Neural progenitor cell (in vitro differentiated cells): ENCODE measurements at regions not wholly inside any gene's neighbourhood (a gene's known extent, or its start where the extent isn't known, plus 50 kb on each side); places are given as distances from the start of the nearest gene placed in this dataset.

Experiments used
- DNase-seq: peaks from one replicate; pipeline ENCODE4 v3.0.0-alpha.2; 2016; ENCODE audit warnings: low spot score
- H2AFZ ChIP-seq: fragments of 200-600 bp; sonication (generic); replicated peaks from 2 replicates; pipeline ENCODE4 v1.6.1; 2016; ENCODE audit warnings: antibody characterized with exemption
- H3F3A ChIP-seq: fragments of 200-600 bp; sonication (generic); 2 replicates; pipeline ENCODE4 v1.6.1; 2016; ENCODE audit warnings: antibody characterized with exemption, low read depth
- H3K27ac ChIP-seq: fragments of 200-600 bp; sonication (generic); 2 replicates; pipeline ENCODE4 v1.5.1; 2016; ENCODE audit warnings: mild to moderate bottlenecking
- H3K27me3 ChIP-seq: fragments of 200-600 bp; sonication (generic); 2 replicates; pipeline ENCODE4 v1.6.1; 2016; ENCODE audit warnings: mild to moderate bottlenecking, moderate library complexity
- H3K36me3 ChIP-seq: fragments of 200-600 bp; sonication (generic); 2 replicates; pipeline ENCODE4 v1.5.1; 2016
- H3K4me1 ChIP-seq: fragments of 200-600 bp; sonication (generic); 2 replicates; pipeline ENCODE4 v1.6.1; 2016; ENCODE audit warnings: mixed run types
- H3K4me2 ChIP-seq: fragments of 200-600 bp; sonication (generic); 2 replicates; pipeline ENCODE4 v1.6.1; 2016
- H3K4me3 ChIP-seq: fragments of 200-600 bp; sonication (generic); 2 replicates; pipeline ENCODE4 v1.5.1; 2016
- H3K79me2 ChIP-seq: fragments of 200-600 bp; sonication (generic); 2 replicates; pipeline ENCODE4 v1.6.1; 2016; ENCODE audit warnings: low read depth
- H3K9ac ChIP-seq: fragments of 200-600 bp; sonication (generic); 2 replicates; pipeline ENCODE4 v1.6.1; 2016
- H3K9me3 ChIP-seq: fragments of 200-600 bp; sonication (generic); 2 replicates; pipeline ENCODE4 v1.5.1; 2016; ENCODE audit warnings: low read depth
- H4K20me1 ChIP-seq: fragments of 200-600 bp; sonication (generic); 2 replicates; pipeline ENCODE4 v1.6.1; 2016; ENCODE audit warnings: low read depth
- H3K27ac Mint-ChIP-seq: 3 replicates; pipeline ENCODE4 v1.8.0; 2021; ENCODE audit warnings: mixed read lengths
- H3K27me3 Mint-ChIP-seq: 2 replicates; pipeline ENCODE4 v1.8.0; 2022; ENCODE audit warnings: low read depth, mild to moderate bottlenecking, inconsistent platforms, moderate library complexity, mixed read lengths; ENCODE audit not compliant: insufficient read depth
- H3K36me3 Mint-ChIP-seq: 3 replicates; pipeline ENCODE4 v1.8.0; 2021; ENCODE audit warnings: mixed read lengths
- H3K4me1 Mint-ChIP-seq: 3 replicates; pipeline ENCODE4 v1.8.0; 2021; ENCODE audit warnings: mixed read lengths
- H3K4me3 Mint-ChIP-seq: 3 replicates; pipeline ENCODE4 v1.8.0; 2021; ENCODE audit warnings: mild to moderate bottlenecking, moderate library complexity, mixed read lengths
- H3K9me3 Mint-ChIP-seq: 3 replicates; pipeline ENCODE4 v1.8.0; 2020; ENCODE audit warnings: mixed read lengths
- CTCF ChIP-seq: fragments of 200-600 bp; sonication (generic); IDR thresholded peaks from 2 replicates; pipeline ENCODE4 v1.5.1; 2017; ENCODE audit warnings: antibody characterized with exemption, mild to moderate bottlenecking
- EZH2 ChIP-seq: fragments of 200-600 bp; sonication (generic); IDR thresholded peaks from 2 replicates; pipeline ENCODE4 v1.6.1; 2017; ENCODE audit warnings: antibody characterized with exemption, mild to moderate bottlenecking, moderate library complexity
- EZH2phosphoT487 ChIP-seq: fragments of 200-600 bp; sonication (generic); IDR thresholded peaks from 2 replicates; pipeline ENCODE4 v1.6.1; 2017; ENCODE audit warnings: antibody characterized with exemption

GRCh38 chr4:170854097-170854496, 764.3 kb upstream of the AADAT start:
- H3K27ac ChIP-seq: no peak overlapping the region
- no peaks in the 10 kb centered on the region for H3K36me3 Mint-ChIP-seq
- H3K36me3 ChIP-seq: no peaks in the 10 kb centered on the region
- no peaks in the 10 kb centered on the region for H3K79me2 ChIP-seq
- no peak overlapping the region for H3K27ac Mint-ChIP-seq
- H3K27me3 Mint-ChIP-seq: no peaks in the 10 kb centered on the region
- no peaks in the 10 kb centered on the region for H3K27me3 ChIP-seq
- no peak overlapping the region for H2AFZ ChIP-seq
- no peaks in the 10 kb centered on the region for H3F3A ChIP-seq
- no peaks in the 10 kb centered on the region for H3K4me1 Mint-ChIP-seq
- H3K4me1 ChIP-seq: no peaks in the 10 kb centered on the region
- H3K9me3 ChIP-seq: no peaks in the 10 kb centered on the region
- TF ChIP-seq CTCF (no peak), EZH2 (no peak), EZH2phosphoT487 (no peak)
- H3K9ac ChIP-seq: no peak overlapping the region
- H3K4me3 Mint-ChIP-seq: no peak overlapping the region
- no peaks in the 10 kb centered on the region for H4K20me1 ChIP-seq
- no peaks in the 10 kb centered on the region for H3K9me3 Mint-ChIP-seq
- no peak for DNase-seq
- H3K4me3 ChIP-seq: no peak overlapping the region
- no peak overlapping the region for H3K4me2 ChIP-seq

- Histone ChIP-seq H3K27me3 (no peaks in the 10 kb centered on the region), H2AFZ (no peak overlapping the region), H3K79me2 (no peaks in the 10 kb centered on the region), H3K9ac (no peak overlapping the region), H4K20me1 (no peaks in the 10 kb centered on the region), H3K4me1 (no peaks in the 10 kb centered on the region), H3K4me2 (no peak overlapping the region), H3K9me3 (no peaks in the 10 kb centered on the region), H3K36me3 (no peaks in the 10 kb centered on the region), H3K4me3 (no peak overlapping the region), H3K27ac (no peak overlapping the region), H3F3A (no peaks in the 10 kb centered on the region)
- no peak overlapping the region for H3K4me3 Mint-ChIP-seq
- H3K9me3 Mint-ChIP-seq: no peaks in the 10 kb centered on the region
- peak; percentile 98 for TF ChIP-seq CTCF
- no peak for TF ChIP-seq EZH2phosphoT487
- no peak for TF ChIP-seq EZH2
- peak; percentile 77 for DNase-seq
- H3K4me1 Mint-ChIP-seq: no peaks in the 10 kb centered on the region
- no peaks in the 10 kb centered on the region for H3K36me3 Mint-ChIP-seq
- no peaks in the 10 kb centered on the region for H3K27me3 Mint-ChIP-seq
- H3K27ac Mint-ChIP-seq: no peak overlapping the region
Observed at GRCh38 chr4:170853422-170854021, 763.8 kb upstream of the AADAT start.

- Histone ChIP-seq H2AFZ (no peak overlapping the region), H3K27me3 (no peaks in the 10 kb centered on the region), H3K4me1 (no peaks in the 10 kb centered on the region), H3K4me2 (no peak overlapping the region), H3K9ac (no peak overlapping the region), H3K9me3 (no peaks in the 10 kb centered on the region), H3K27ac (no peak overlapping the region), H3K36me3 (no peaks in the 10 kb centered on the region), H3F3A (no peaks in the 10 kb centered on the region), H3K4me3 (no peak overlapping the region), H3K79me2 (no peaks in the 10 kb centered on the region), H4K20me1 (no peaks in the 10 kb centered on the region)
- Mint-ChIP-seq H3K27ac (no peak overlapping the region), H3K36me3 (no peaks in the 10 kb centered on the region), H3K27me3 (no peaks in the 10 kb centered on the region), H3K4me1 (no peaks in the 10 kb centered on the region), H3K9me3 (no peaks in the 10 kb centered on the region), H3K4me3 (no peak overlapping the region)
- TF ChIP-seq CTCF (no peak), EZH2 (no peak), EZH2phosphoT487 (no peak)
- no peak for DNase-seq
Observed at GRCh38 chr4:170849969-170850368, 760.2 kb upstream of the AADAT start.
